ENCODE measurements at regions not wholly inside any gene's neighbourhood (a gene's known extent, or its start where the extent isn't known, plus 50 kb on each side); places are given as distances from the start of the nearest gene placed in this dataset.

- no peak for DNase-seq
Observed at GRCh38 chr19:56947206-56947605, 106.7 kb upstream of the PEG3 start.

GRCh38 chr19:56949626-56950025 lies 109.1 kb upstream of the PEG3 start:
- no peak for DNase-seq

- no peak for DNase-seq
Observed at GRCh38 chr19:56951672-56952071, 111.1 kb upstream of the PEG3 start.

- DNase-seq = no peak
Observed at GRCh38 chr19:56953470-56953869, 112.9 kb upstream of the PEG3 start.

- no peak for DNase-seq
Observed at GRCh38 chr19:56955637-56956216, 115.2 kb upstream of the PEG3 start.

GRCh38 chr19:56956503-56957226 lies 116.1 kb upstream of the PEG3 start:
- DNase-seq = no peak

- no peak for DNase-seq
Observed at GRCh38 chr19:56959205-56959604, 118.7 kb upstream of the PEG3 start.

- no peak for DNase-seq
Observed at GRCh38 chr19:56960959-56961543, 120.5 kb upstream of the PEG3 start.

- DNase-seq = no peak
Observed at GRCh38 chr19:56964410-56964920, 123.9 kb upstream of the PEG3 start.

- no peak for DNase-seq
Observed at GRCh38 chr19:56966225-56966696, 125.7 kb upstream of the PEG3 start.

- no peak for DNase-seq
Observed at GRCh38 chr19:56966697-56967299, 126.3 kb upstream of the PEG3 start.

GRCh38 chr19:56969156-56969555 lies 128.6 kb upstream of the PEG3 start:
- no peak for DNase-seq

- DNase-seq = no peak
Observed at GRCh38 chr19:56969759-56970178, 129.2 kb upstream of the PEG3 start.

GRCh38 chr19:56971230-56971629 lies 130.7 kb upstream of the PEG3 start:
- DNase-seq = no peak

GRCh38 chr19:56972291-56972841 lies 131.8 kb upstream of the PEG3 start:
- no peak for DNase-seq

GRCh38 chr19:56973713-56974555 lies 133.4 kb upstream of the PEG3 start:
- no peak for DNase-seq

GRCh38 chr19:56974556-56975207 lies 134.2 kb upstream of the PEG3 start:
- no peak for DNase-seq

- no peak for DNase-seq
Observed at GRCh38 chr19:56976300-56976699, 135.8 kb upstream of the PEG3 start.

GRCh38 chr19:56976995-56977906 lies 136.7 kb upstream of the PEG3 start:
- no peak for DNase-seq

- no peak for DNase-seq
Observed at GRCh38 chr19:56978023-56978565, 137.6 kb upstream of the PEG3 start.
